IgD-negative memory B cell (primary cell): ENCODE measurements at regions not wholly inside any gene's neighbourhood (a gene's known extent, or its start where the extent isn't known, plus 50 kb on each side); places are given as distances from the start of the nearest gene placed in this dataset.
A peak's percentile ranks its signal among the peaks of the same experiment; 100 is the strongest.
"Not testable (repeated sequence)": the region's sequence is repeated elsewhere in the genome, so short reads cannot be mapped to it uniquely, and the experiment has no call there.

Experiments used
- H3K27ac Mint-ChIP-seq, 3 donors: one replicate each; pipeline ENCODE4 v1.8.0; 2020 to 2022; ENCODE audit warnings: mild to moderate bottlenecking in 3 of 3, mixed read lengths in 3 of 3, moderate library complexity in 1 of 3
- H3K27me3 Mint-ChIP-seq: one replicate; pipeline ENCODE4 v1.8.0; 2021; ENCODE audit warnings: mixed read lengths
- H3K36me3 Mint-ChIP-seq: one replicate; pipeline ENCODE4 v1.8.0; 2020; ENCODE audit warnings: mild to moderate bottlenecking, mixed read lengths
- H3K4me1 Mint-ChIP-seq, 3 donors: one replicate each; pipeline ENCODE4 v1.8.0; 2020 to 2022; ENCODE audit warnings: mixed read lengths in 3 of 3, mild to moderate bottlenecking in 1 of 3
- H3K4me3 Mint-ChIP-seq, 4 donors: one replicate each; pipeline ENCODE4 v1.8.0; 2020 to 2022; ENCODE audit warnings: mild to moderate bottlenecking in 4 of 4, mixed read lengths in 4 of 4, moderate library complexity in 3 of 4
- H3K9me3 Mint-ChIP-seq, 3 donors: one replicate each; pipeline ENCODE4 v1.8.0; 2020 to 2021; ENCODE audit warnings: mixed read lengths in 3 of 3, mild to moderate bottlenecking in 1 of 3

DNA sequence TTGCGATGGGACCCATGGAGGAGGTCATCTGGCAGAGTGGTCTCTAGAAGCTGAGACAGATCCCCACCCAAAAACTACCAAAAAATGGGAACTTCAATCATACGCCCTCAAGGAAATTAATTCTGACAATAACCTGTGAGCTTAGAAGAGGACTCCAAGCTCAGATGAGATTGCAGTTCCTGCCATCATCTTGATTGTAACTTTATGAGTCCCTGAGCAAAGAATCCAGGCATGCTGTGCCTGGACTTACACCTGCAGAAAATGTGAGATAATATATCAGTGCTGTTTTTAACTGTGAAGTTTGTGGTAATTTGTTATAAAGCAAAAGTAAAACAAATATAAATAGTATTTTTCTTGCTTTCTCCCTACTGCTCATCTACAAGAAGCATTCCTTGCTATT, 299.6 kb upstream of the MBL2 start:
- H3K4me1 Mint-ChIP-seq: no peaks in the 10 kb centered on the region
- peaks cover 0 to 3% (median 0%) of the 10 kb centered on the region in 3 donors for H3K9me3 Mint-ChIP-seq
- H3K27ac Mint-ChIP-seq: no peak overlapping the region
- H3K27me3 Mint-ChIP-seq: no peaks in the 10 kb centered on the region
- H3K4me3 Mint-ChIP-seq: no peak overlapping the region
- no peaks in the 10 kb centered on the region for H3K36me3 Mint-ChIP-seq

DNA sequence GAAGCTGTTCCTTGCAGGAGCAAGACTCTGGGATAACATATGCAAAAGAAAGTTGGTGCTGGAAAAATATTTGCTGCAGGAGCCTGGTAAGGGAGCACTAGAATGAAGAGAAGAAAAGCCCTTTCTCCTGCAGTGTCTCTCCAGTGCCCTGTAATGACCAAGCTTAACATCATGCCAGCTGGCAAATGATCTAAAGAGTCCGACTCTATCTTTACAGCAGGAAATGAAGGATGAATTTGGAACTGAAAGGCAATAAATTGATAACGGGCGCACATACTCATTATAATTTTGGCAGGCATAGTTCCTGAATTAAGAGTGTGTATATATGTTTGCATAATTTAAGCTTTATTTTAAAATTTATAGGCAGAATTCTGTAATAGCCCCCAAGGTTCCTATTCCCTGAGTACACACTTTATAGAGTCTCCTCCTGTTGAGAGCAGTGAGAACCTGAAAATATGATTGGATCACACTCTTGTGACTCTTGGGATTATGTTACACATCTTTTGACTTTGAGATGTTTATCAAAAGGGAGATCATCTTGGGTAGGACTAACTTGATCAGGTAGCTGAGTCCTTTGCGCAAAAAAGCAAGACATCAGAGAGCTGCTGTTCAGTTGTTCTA, 299.0 kb upstream of the MBL2 start:
- Mint-ChIP-seq H3K4me3 (no peak overlapping the region), H3K27me3 (no peaks in the 10 kb centered on the region), H3K9me3 (peaks cover 0 to 3% (median 0%) of the 10 kb centered on the region in 3 donors), H3K36me3 (no peaks in the 10 kb centered on the region), H3K4me1 (no peaks in the 10 kb centered on the region), H3K27ac (no peak overlapping the region)

DNA sequence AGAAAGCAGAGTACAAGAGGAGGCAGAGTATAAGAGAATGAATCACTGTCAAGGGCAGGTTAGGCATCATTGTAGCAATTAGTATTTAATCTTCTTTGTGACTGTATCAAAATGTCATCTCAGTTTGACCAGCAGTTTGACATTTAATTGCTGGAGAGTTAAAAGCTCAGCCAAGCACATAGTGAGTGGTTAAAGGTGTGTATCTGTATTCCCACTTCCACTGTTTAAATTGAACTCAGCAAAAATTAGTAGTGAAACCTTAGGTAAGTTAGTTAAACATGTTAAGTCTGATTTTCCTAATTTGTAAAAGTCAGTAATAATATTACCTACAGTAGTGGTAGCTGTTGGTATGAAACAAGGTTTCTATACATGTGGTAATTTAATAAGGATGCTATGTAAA, 296.4 kb upstream of the MBL2 start:
- Mint-ChIP-seq H3K27me3 (no peaks in the 10 kb centered on the region), H3K36me3 (no peaks in the 10 kb centered on the region), H3K4me1 (no peaks in the 10 kb centered on the region), H3K9me3 (peaks cover 0 to 1% (median 0%) of the 10 kb centered on the region in 3 donors), H3K4me3 (no peak overlapping the region), H3K27ac (no peak overlapping the region)

DNA sequence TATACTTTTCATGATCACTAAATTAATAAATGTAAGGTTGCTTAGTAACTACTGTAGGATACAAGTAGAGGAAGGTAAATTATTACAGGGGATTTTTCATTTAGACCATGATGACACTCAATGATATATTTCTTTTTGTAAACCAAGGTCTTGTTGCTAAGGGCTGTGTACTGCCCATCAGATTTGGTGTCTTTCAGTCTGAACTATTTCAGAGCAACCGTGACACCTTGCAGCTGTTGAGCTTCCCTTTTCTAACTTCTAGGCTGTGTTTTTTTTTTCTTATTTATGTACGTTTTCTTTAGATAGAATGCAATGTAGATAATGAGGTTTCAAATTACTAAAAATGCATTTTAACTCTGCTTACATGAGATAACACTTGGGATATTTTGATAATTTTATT, 292.0 kb upstream of the MBL2 start:
- no peak overlapping the region for H3K27ac Mint-ChIP-seq
- H3K36me3 Mint-ChIP-seq: no peaks in the 10 kb centered on the region
- H3K27me3 Mint-ChIP-seq: peaks cover 1% of the 10 kb centered on the region
- H3K4me1 Mint-ChIP-seq: no peaks in the 10 kb centered on the region
- H3K4me3 Mint-ChIP-seq: no peak overlapping the region
- H3K9me3 Mint-ChIP-seq: peaks cover 3 to 9% (median 4%) of the 10 kb centered on the region in 3 donors

DNA sequence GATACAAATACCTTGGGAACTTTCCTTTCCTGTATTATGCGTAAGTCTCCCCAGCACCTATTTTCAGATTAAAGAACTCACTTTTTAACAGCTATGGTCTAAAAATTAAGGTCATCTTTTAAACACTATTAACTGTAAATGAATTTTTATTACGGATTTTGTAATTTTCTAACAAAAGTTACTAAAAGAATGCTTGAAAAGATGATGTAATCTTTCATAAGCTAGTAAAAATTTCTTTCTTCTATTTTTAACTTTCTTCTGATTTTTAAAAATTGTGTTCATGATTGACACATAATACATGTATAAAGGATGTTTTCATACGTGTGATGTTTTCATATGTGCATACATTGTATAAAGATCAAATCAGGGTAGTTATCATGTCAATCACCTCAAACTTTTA, 291.2 kb upstream of the MBL2 start:
- no peaks in the 10 kb centered on the region for H3K4me1 Mint-ChIP-seq
- peaks cover 1% of the 10 kb centered on the region for H3K27me3 Mint-ChIP-seq
- H3K27ac Mint-ChIP-seq: no peak overlapping the region
- H3K9me3 Mint-ChIP-seq: peaks cover 3 to 10% (median 4%) of the 10 kb centered on the region in 3 donors
- H3K36me3 Mint-ChIP-seq: peaks cover 2% of the 10 kb centered on the region
- H3K4me3 Mint-ChIP-seq: no peak overlapping the region

DNA sequence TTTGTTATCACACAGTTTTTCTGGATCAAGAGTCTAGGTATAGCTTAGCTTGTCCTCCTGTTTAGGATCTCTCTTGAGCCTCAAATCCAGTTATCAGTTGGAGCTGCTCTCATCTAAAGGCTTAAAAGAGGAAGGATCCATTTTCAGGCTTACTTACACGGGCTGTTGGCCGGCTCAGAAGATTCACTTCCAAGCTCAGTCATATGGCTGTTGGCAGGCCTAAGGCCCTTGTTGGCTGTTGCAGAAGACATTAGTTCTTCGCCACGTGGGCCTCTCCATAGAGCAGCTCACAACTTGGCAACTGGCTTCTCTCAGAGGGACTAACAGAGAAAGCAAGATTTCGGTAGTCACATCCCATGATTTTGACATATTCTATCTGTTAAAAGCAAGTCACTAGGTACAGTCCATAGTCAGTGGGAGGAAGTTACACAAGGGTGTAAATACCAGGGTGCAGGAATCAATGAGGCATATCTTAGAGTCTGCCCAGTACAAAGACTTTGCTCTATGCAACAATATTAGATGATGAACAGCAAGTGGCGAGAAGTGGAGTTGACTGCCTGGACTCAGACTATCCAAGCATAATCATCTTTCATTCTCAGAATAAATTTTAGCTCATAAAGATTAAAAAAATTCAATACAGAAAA, 280.1 kb upstream of the MBL2 start:
- peaks cover 2 to 5% (median 2%) of the 10 kb centered on the region in 3 donors for H3K9me3 Mint-ChIP-seq
- no peaks in the 10 kb centered on the region for H3K4me1 Mint-ChIP-seq
- H3K27me3 Mint-ChIP-seq: no peaks in the 10 kb centered on the region
- H3K27ac Mint-ChIP-seq: no peak overlapping the region
- H3K36me3 Mint-ChIP-seq: no peaks in the 10 kb centered on the region
- no peak overlapping the region for H3K4me3 Mint-ChIP-seq

DNA sequence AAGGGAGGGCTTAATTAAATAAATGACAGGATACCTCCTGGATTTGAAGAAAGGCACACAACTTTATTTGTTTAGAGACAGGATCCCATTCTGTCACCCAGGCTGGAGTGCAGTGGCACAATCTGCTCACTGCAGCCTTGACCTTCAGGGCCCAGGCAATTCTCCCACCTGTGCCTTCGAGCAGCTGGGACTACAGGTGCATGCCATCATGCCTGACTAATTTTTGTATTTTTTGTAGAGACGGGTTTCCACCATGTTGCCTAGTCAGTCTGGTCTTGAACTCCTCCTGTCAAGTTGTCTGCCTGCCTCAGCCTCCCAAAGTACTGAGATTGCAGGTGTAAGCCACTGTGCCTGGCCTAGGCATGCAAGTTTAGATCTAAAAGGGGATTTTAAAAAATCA, 272.7 kb upstream of the MBL2 start:
- H3K4me1 Mint-ChIP-seq: peaks cover 0 to 2% (median 0%) of the 10 kb centered on the region in 3 donors
- H3K9me3 Mint-ChIP-seq: peaks cover 0 to under 1% (median 0%) of the 10 kb centered on the region in 3 donors
- no peaks in the 10 kb centered on the region for H3K27me3 Mint-ChIP-seq
- H3K36me3 Mint-ChIP-seq: no peaks in the 10 kb centered on the region
- no peak overlapping the region for H3K4me3 Mint-ChIP-seq
- H3K27ac Mint-ChIP-seq: no peak overlapping the region

DNA sequence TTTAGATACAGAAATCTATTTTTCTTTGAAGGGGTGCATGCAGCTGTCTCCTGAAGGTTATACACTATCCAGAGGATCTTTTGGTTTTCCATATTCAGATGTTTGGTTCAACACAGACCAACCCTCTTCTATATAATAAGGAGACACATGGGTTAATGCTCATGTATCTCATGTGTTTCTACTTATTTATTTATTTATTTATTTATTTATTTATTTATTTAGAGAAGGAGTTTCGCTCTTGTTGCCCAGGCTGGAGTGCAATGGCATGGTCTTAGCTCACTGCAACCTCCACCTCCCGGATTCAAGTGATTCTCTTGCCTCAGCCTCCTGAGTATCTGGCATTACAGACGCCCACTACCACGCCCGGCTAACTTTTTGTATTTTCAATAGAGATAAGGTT, 263.2 kb upstream of the MBL2 start:
- H3K4me3 Mint-ChIP-seq, H3K27me3 Mint-ChIP-seq, H3K36me3 Mint-ChIP-seq, H3K9me3 Mint-ChIP-seq, H3K4me1 Mint-ChIP-seq, H3K27ac Mint-ChIP-seq: not testable (repeated sequence)

DNA sequence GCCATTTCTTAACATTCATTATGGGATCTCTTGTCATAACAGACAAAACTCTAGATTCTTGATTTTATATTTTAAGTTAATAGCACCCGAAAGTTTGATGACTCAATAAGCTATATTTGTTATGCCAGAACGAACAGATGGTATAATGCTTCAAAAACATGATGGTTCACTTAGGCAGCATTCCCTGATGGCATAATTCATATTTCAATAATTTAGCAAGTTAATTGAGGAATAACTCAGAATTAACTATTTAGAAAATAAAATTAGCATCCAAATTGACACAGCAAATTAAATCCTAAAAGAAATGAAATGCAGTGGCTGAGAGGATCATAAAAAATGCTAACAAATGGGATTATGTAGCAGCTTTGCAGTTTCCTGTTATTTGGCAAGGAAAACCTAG, 260.8 kb upstream of the MBL2 start:
- H3K4me3 Mint-ChIP-seq: no peak overlapping the region
- H3K27ac Mint-ChIP-seq: no peak overlapping the region
- H3K4me1 Mint-ChIP-seq: peaks cover 0 to 7% (median 0%) of the 10 kb centered on the region in 3 donors
- H3K27me3 Mint-ChIP-seq: no peaks in the 10 kb centered on the region
- H3K36me3 Mint-ChIP-seq: no peaks in the 10 kb centered on the region
- H3K9me3 Mint-ChIP-seq: peaks cover 0 to 2% (median 1%) of the 10 kb centered on the region in 3 donors

DNA sequence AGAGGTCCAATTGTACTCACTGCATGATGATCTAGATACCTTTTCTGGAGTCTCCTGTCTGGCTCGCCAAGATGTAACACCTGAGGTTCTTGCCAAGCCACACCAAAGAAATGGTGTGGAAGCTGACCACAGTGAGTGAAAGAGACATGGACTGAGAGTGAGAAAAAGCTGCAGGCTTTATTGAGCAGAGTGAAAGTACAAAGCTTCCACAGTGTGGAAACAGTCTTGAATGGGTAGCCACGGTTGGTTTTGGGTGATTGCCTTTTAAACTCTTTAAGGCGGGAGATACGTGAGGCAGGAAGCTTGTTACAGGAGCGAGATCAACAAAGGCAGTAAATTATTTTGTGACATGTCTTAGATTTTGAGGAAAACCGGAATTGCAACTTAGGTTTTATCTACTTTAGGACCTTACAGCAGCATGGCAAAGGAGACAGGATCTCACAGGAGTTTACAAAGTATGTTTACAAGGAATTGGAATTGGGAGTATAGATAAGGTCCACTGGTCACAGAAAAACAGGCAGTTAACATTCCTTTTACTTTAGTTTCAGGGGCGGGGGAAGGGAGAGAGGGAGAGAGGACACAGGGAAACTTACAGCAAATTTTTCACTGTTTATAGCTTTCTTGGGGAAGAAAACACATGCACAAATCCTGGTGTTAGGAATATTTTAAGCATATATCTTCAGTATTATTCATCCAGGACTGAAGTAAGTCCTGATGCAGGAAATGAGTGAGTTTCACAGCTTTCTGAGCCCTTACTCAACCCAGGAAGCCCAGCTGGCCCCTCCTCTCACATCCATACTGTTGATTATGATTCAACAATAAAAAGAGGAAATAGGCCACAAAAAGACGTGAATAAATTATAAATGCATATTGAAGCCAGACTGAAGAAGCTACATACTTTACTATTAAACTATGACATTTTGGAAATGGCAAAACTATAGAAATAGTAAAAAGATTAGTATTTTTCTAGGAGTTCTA, 257.6 kb upstream of the MBL2 start:
- H3K36me3 Mint-ChIP-seq, H3K27me3 Mint-ChIP-seq, H3K4me3 Mint-ChIP-seq, H3K4me1 Mint-ChIP-seq, H3K9me3 Mint-ChIP-seq, H3K27ac Mint-ChIP-seq: not testable (repeated sequence)

DNA sequence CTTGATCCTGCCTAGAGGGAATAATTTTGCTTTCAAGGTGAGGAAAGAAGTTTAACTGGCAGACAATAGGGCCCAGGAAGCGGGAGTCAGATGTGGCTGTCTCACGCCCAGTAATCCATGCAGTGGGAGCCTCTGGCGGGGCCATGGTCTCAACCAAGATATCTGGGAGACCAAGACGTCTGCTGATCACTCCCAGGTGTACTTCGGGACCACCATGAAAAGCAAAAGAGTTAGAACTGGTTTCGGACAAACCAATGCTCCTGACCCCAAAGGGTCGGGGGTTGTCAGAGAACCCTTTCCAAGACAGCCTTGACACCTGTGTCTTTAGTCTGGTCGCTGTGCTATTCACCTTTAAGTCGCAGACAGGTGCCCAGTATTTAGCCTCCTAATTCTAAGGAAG, 256.9 kb upstream of the MBL2 start:
- H3K4me1 Mint-ChIP-seq: peaks cover 0 to 9% (median 4%) of the 10 kb centered on the region in 3 donors
- H3K27ac Mint-ChIP-seq: no peak overlapping the region
- H3K9me3 Mint-ChIP-seq: peaks cover 0 to 2% (median 1%) of the 10 kb centered on the region in 3 donors
- H3K36me3 Mint-ChIP-seq: no peaks in the 10 kb centered on the region
- H3K27me3 Mint-ChIP-seq: peaks cover 3% of the 10 kb centered on the region
- H3K4me3 Mint-ChIP-seq: no peak overlapping the region

DNA sequence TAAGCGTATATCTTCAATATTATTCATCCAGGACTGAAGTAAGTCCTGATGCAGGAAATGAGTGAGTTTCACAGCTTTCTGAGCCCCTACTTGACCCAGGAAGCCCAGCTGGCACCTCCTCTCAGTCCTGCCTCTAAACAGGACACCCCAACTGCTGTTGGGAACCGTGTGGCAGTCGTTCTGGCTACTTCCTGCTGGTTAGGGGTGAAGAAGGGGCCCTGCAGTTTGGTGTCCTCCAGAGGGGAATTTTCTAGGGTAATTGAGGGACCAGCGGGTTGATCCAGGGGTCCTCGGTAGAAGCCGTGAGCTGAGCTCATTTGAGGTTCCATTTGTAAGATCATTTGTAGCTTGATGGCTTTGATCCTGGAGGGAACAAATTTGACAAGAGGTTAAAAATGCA, 253.2 kb upstream of the MBL2 start:
- H3K9me3 Mint-ChIP-seq, H3K36me3 Mint-ChIP-seq, H3K4me1 Mint-ChIP-seq, H3K4me3 Mint-ChIP-seq, H3K27ac Mint-ChIP-seq, H3K27me3 Mint-ChIP-seq: not testable (repeated sequence)

DNA sequence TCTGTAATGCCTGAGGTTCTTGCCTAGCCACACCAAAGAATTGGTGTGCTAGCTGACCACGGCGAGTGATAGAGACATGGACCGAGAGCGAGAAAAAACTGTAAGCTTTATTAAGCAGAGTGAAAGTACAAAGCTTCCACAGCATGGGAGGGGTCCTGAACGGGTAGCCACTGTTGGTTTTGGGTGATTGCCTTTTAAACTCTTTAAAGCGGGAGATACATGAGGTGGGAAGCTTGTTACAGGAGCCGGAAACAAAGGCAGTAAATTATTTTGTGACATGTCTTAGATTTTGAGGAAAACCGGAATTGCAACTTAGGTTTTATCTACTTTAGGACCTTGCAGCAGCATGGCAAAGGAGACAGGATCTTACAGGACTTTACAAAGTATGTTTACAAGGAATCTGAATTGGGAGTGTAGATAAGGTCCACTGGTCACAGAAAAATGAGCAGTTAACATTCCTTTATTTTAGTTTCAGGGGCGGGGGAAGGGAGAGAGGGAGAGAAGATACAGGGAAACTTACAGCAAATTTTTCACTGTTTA, 252.7 kb upstream of the MBL2 start:
- Mint-ChIP-seq H3K4me3 (no peak overlapping the region), H3K27ac (no peak overlapping the region), H3K9me3 (peaks cover 0 to 4% (median under 1%) of the 10 kb centered on the region in 3 donors), H3K4me1 (peaks cover 0 to 5% (median 4%) of the 10 kb centered on the region in 3 donors), H3K36me3 (no peaks in the 10 kb centered on the region), H3K27me3 (peaks cover 3% of the 10 kb centered on the region)

DNA sequence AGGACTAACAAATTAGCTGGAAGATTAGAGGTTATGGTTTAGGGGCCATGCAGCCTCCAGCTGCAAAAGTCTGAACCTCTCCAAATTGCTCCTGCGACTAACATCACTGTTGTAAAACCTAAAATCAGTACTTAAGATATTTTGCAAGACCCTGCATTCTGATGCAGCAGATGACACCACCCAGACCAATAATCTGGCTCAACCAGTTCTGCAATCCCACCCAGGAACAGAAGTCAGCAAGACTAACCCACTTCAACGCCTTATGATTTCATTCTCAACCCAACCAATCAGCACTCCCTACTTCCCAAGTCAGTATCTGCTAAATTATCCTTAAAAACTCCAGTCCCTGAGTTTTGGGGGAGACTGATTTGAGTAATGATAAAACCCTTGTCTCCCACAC, 250.8 kb upstream of the MBL2 start:
- Mint-ChIP-seq H3K27me3 (peaks cover 3% of the 10 kb centered on the region), H3K4me1 (peaks cover 0 to 4% (median 1%) of the 10 kb centered on the region in 3 donors), H3K4me3 (no peak overlapping the region), H3K27ac (peak overlapping the region in 1 of 3 donors; percentile 40), H3K9me3 (peaks cover 0 to 2% (median 2%) of the 10 kb centered on the region in 3 donors), H3K36me3 (no peaks in the 10 kb centered on the region)

DNA sequence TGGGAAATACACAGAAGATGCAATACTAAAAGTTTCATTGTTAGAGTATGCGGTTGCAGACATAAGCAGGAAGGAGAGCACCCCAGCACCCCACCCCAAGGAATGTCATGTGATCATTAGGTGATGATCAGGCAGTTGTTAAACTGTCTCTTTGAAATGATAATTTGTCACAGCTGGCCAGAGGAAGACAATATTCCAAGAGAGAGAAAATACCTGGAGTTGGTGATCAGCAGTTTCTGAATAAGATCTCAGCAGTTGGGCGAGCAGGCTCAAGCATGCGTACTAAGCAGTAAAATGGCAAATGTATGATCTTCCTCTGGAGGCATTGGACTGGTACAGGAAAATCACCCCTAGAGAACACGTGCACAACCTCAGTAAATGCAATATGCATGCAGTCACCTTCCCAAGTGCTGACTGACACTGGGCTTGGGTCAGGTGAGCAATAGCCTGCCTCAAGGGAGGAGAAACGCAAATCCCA, 250.1 kb upstream of the MBL2 start:
- no peaks in the 10 kb centered on the region for H3K36me3 Mint-ChIP-seq
- H3K27ac Mint-ChIP-seq: no peak overlapping the region
- peaks cover 0 to 2% (median 2%) of the 10 kb centered on the region in 3 donors for H3K9me3 Mint-ChIP-seq
- peaks cover 0 to 3% (median 1%) of the 10 kb centered on the region in 3 donors for H3K4me1 Mint-ChIP-seq
- peaks cover 3% of the 10 kb centered on the region for H3K27me3 Mint-ChIP-seq
- no peak overlapping the region for H3K4me3 Mint-ChIP-seq
